Parathyroid adenoma (tissue), 2 donors: ENCODE measurements at regions not wholly inside any gene's neighbourhood (a gene's known extent, or its start where the extent isn't known, plus 50 kb on each side); places are given as distances from the start of the nearest gene placed in this dataset.

ENCODE experiments used
- H2AFZ ChIP-seq: fragments of 300-600 bp; sonication (generic); one replicate; pipeline ENCODE4 v1.7.0; 2017; ENCODE audit warnings: antibody characterized with exemption, mild to moderate bottlenecking
- H3K27ac ChIP-seq: fragments of 300-600 bp; sonication (generic); one replicate; pipeline ENCODE4 v1.7.0; 2017
- H3K27me3 ChIP-seq: fragments of 300-600 bp; sonication (generic); one replicate; pipeline ENCODE4 v1.7.0; 2017; ENCODE audit warnings: low read length; ENCODE audit not compliant: control insufficient read depth, insufficient read depth
- H3K36me3 ChIP-seq: fragments of 300-600 bp; sonication (generic); one replicate; pipeline ENCODE4 v1.7.0; 2017; ENCODE audit warnings: low read length; ENCODE audit not compliant: control insufficient read depth, insufficient read depth
- H3K4me1 ChIP-seq: fragments of 300-600 bp; sonication (generic); one replicate; pipeline ENCODE4 v1.7.0; 2017; ENCODE audit warnings: control low read depth
- H3K4me2 ChIP-seq: fragments of 300-600 bp; sonication (generic); one replicate; pipeline ENCODE4 v1.7.0; 2017; ENCODE audit warnings: low read length
- H3K4me3 ChIP-seq: fragments of 300-600 bp; sonication (generic); one replicate; pipeline ENCODE4 v1.7.0; 2017; ENCODE audit warnings: low read depth, low read length
- H3K79me2 ChIP-seq: fragments of 300-600 bp; sonication (generic); one replicate; pipeline ENCODE4 v1.7.0; 2017; ENCODE audit warnings: control low read depth
- H3K9ac ChIP-seq: fragments of 300-600 bp; sonication (generic); one replicate; pipeline ENCODE4 v1.7.0; 2017; ENCODE audit warnings: mild to moderate bottlenecking
- H3K9me3 ChIP-seq: fragments of 300-600 bp; sonication (generic); one replicate; pipeline ENCODE4 v1.7.0; 2017; ENCODE audit warnings: low read length; ENCODE audit not compliant: control insufficient read depth
- CTCF ChIP-seq: fragments of 300-600 bp; sonication (generic); IDR thresholded peaks from one replicate; pipeline ENCODE4 v1.7.0; 2017; ENCODE audit warnings: antibody characterized with exemption, mild to moderate bottlenecking
- donor health status: primary hyperparathyroidism.

GRCh38 chr4:66297703-66298102, 627.4 kb upstream of the EPHA5 start:
- Histone ChIP-seq H3K27me3 (no peaks in the 10 kb centered on the region), H3K9me3 (no peaks in the 10 kb centered on the region), H2AFZ (no peak overlapping the region), H3K27ac (no peak overlapping the region), H3K4me3 (no peak overlapping the region), H3K9ac (no peak overlapping the region), H3K36me3 (no peaks in the 10 kb centered on the region), H3K4me1 (no peaks in the 10 kb centered on the region), H3K79me2 (no peaks in the 10 kb centered on the region), H3K4me2 (no peak overlapping the region)
- TF ChIP-seq CTCF: no peak

DNA sequence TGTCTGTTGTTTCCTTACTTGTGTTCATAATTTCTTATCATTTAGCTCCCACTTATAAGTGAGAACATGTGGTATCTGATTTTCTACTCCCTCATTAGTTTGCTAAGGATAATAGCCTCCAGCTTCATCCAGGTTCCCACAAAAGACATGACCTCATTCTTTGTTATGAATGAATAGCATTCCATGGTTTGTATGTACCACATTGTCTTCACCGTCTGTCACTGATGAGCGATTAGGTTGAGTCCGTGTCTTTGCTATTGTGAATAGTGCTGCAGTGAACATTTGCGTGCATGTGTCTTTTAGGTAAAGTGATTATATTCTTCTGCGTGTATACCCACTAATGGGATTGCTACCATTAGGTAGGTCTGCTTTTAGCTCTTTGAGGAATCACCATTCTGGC, 624.3 kb upstream of the EPHA5 start:
- H3K27me3 ChIP-seq: no peaks in the 10 kb centered on the region
- no peak overlapping the region for H3K27ac ChIP-seq
- H3K9ac ChIP-seq: no peak overlapping the region
- no peak overlapping the region for H2AFZ ChIP-seq
- no peak for TF ChIP-seq CTCF
- H3K4me3 ChIP-seq: no peak overlapping the region
- no peak overlapping the region for H3K4me2 ChIP-seq
- no peaks in the 10 kb centered on the region for H3K4me1 ChIP-seq
- H3K9me3 ChIP-seq: no peaks in the 10 kb centered on the region
- no peaks in the 10 kb centered on the region for H3K79me2 ChIP-seq
- no peaks in the 10 kb centered on the region for H3K36me3 ChIP-seq

DNA sequence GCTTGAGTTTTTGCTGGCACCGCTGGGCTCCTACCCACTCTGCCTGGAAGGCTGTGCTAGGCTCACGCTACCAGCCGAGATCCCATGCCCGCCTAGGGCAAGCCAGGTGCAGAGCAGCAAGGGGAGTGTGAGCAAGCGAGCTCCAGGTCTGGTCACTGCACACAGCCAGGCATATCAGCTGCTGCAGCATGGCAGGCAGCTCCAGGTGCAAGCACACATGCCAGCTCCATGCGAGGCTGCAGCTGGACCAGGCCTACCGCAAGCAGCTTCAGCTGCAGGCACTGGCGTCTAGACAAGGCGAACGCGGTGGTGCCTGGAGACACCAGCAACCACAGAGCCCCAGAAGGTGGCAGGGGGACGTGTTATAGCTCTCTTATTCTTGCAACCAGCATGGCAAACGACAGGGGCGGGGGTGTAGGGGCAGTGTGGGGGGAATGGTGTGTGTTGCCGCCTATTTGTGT, 614.7 kb upstream of the EPHA5 start:
- Histone ChIP-seq H3K79me2 (no peaks in the 10 kb centered on the region), H3K36me3 (no peaks in the 10 kb centered on the region), H3K9ac (no peak overlapping the region), H3K4me1 (no peaks in the 10 kb centered on the region), H3K27ac (no peak overlapping the region), H3K27me3 (no peaks in the 10 kb centered on the region), H3K4me3 (no peak overlapping the region), H2AFZ (no peak overlapping the region), H3K4me2 (no peak overlapping the region), H3K9me3 (no peaks in the 10 kb centered on the region)
- TF ChIP-seq CTCF: no peak

DNA sequence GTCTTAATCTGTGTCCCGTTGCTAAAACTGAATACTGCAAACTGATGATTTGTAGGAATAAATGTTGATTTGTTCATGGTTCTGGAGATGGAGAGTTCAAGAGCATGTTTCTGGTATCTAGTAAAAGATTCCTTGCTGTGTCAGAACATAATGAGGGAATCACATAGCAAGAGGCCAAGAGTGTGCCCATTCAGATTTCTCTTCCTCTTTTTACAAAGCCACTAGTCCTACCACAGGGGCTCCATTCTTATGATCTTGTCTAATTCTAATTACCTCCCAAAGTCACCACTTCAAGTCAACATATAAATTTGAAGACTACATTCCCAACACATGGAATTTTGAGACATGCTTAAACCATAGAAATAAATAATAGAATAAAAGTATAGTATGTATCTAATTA, 608.8 kb upstream of the EPHA5 start:
- Histone ChIP-seq H3K4me3 (no peak overlapping the region), H3K4me2 (no peak overlapping the region), H3K27me3 (no peaks in the 10 kb centered on the region), H3K9me3 (peaks cover 3% of the 10 kb centered on the region), H2AFZ (no peak overlapping the region), H3K36me3 (no peaks in the 10 kb centered on the region), H3K9ac (no peak overlapping the region), H3K4me1 (no peaks in the 10 kb centered on the region), H3K27ac (no peak overlapping the region), H3K79me2 (no peaks in the 10 kb centered on the region)
- TF ChIP-seq CTCF: no peak

DNA sequence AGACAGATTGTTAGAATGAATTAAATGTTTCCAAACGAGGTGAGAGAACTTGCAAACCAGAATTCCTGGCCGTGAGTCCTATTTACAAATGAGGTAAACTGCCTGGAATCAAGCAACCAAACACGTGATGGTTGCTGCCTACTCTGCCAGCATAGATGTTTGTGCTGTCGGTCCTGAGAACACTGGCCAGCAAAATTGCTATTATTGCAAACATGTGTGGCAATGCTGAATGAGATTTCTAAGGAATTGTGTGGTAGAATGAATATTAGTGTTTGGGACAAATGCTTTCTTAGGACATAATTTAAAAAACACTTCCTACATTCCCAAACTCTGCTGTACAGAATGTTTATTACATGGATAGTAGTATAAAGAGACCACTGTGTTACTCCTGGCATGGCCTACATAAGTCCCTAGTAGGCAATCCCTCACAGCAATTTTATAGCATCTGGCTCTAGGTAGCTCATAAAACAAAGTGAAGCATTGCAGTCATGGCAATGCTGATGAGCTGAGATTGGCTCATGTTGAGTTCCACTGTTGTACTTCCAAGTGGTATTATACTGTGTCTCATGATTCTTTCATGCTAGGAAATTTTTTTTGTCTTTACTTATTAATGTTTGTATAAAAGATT, 605.2 kb upstream of the EPHA5 start:
- Histone ChIP-seq H3K4me3 (no peak overlapping the region), H3K36me3 (no peaks in the 10 kb centered on the region), H3K27me3 (no peaks in the 10 kb centered on the region), H3K27ac (no peak overlapping the region), H3K79me2 (no peaks in the 10 kb centered on the region), H3K9me3 (peaks cover 3% of the 10 kb centered on the region), H3K4me1 (no peaks in the 10 kb centered on the region), H3K4me2 (no peak overlapping the region), H2AFZ (no peak overlapping the region), H3K9ac (no peak overlapping the region)
- no peak for TF ChIP-seq CTCF
